Tibial artery (tissue), 4 donors: ENCODE measurements at regions not wholly inside any gene's neighbourhood (a gene's known extent, or its start where the extent isn't known, plus 50 kb on each side); places are given as distances from the start of the nearest gene placed in this dataset.

Source experiments
- DNase-seq, 2 donors: peaks; one replicate each; pipeline ENCODE4 v3.0.0-alpha.2; 2019
- H3K27ac ChIP-seq, 2 donors: fragments of 200-600 bp; sonication (generic) in 1 of 2; 1 replicate in 1 of 2; 2 replicates in 1 of 2; pipeline ENCODE4 v1.5.1; 2018 to 2019; ENCODE audit warnings: mild to moderate bottlenecking in 1 of 2
- H3K27me3 ChIP-seq, 2 donors: fragments of 200-600 bp; sonication (generic) in 1 of 2; one replicate each; pipeline versions ENCODE4 v1.5.1 to v1.6.0; 2016 to 2019
- H3K36me3 ChIP-seq, 3 donors: fragments of 200-600 bp; sonication (generic) in 2 of 3; one replicate each; pipeline ENCODE4 v1.5.1; 2016 to 2019; ENCODE audit warnings: mild to moderate bottlenecking in 2 of 3
- H3K4me1 ChIP-seq, 4 donors: fragments of 200-600 bp; sonication (generic) in 2 of 4; 1 replicate in 3 of 4; 2 replicates in 1 of 4; pipeline ENCODE4 v1.5.1; 2016 to 2019
- H3K4me3 ChIP-seq, 2 donors: fragments of 200-600 bp; sonication (generic) in 1 of 2; 1 replicate in 1 of 2; 2 replicates in 1 of 2; pipeline ENCODE4 v1.5.1; 2018 to 2019; ENCODE audit warnings: mild to moderate bottlenecking in 2 of 2
- H3K9me3 ChIP-seq, 3 donors: fragments of 200-600 bp; sonication (generic) in 1 of 3; one replicate each; pipeline ENCODE4 v1.5.1; 2016 to 2019
- CTCF ChIP-seq, 2 experiments: fragments of 200-600 bp in 1 of 2; fragments of 450-650 bp in 1 of 2; IDR thresholded peaks; one replicate each; pipeline ENCODE4 v1.5.1; 2017 to 2019; ENCODE audit warnings: antibody characterized with exemption in 2 of 2, mild to moderate bottlenecking in 1 of 2, moderate library complexity in 1 of 2
- intact Hi-C: fragments of 100-400 bp; cut with DNase I; formaldehyde crosslinking; loops from one replicate; pipeline ENCODE4 v1.15.0; 2023; ENCODE audit warnings: low total_unique reads

GRCh38 chr2:103451283-103451682, 689.5 kb downstream of the TMEM182 start:
- no peaks in the 10 kb centered on the region for H3K9me3 ChIP-seq
- no peak overlapping the region for H3K27ac ChIP-seq
- no peak for TF ChIP-seq CTCF (IDR thresholded peaks at IDR 0.05)
- DNase-seq, result no peak
- H3K36me3 ChIP-seq, result no peaks in the 10 kb centered on the region
- H3K4me3 ChIP-seq, result no peak overlapping the region
- H3K4me1 ChIP-seq, result no peaks in the 10 kb centered on the region
- intact Hi-C loops, result no loop called here
- H3K27me3 ChIP-seq, result no peaks in the 10 kb centered on the region

GRCh38 chr2:103459283-103459682, 697.5 kb downstream of the TMEM182 start:
- intact Hi-C loops, result no loop called here
- no peak for DNase-seq
- no peak for TF ChIP-seq CTCF (IDR thresholded peaks at IDR 0.05)
- Histone ChIP-seq H3K4me1 (no peaks in the 10 kb centered on the region), H3K27ac (no peak overlapping the region), H3K9me3 (no peaks in the 10 kb centered on the region), H3K4me3 (no peak overlapping the region), H3K36me3 (no peaks in the 10 kb centered on the region), H3K27me3 (no peaks in the 10 kb centered on the region)

GRCh38 chr2:103462101-103462500, 700.3 kb downstream of the TMEM182 start:
- Histone ChIP-seq H3K4me3 (no peak overlapping the region), H3K4me1 (no peaks in the 10 kb centered on the region), H3K27me3 (no peaks in the 10 kb centered on the region), H3K36me3 (no peaks in the 10 kb centered on the region), H3K9me3 (no peaks in the 10 kb centered on the region), H3K27ac (no peak overlapping the region)
- TF ChIP-seq CTCF (IDR thresholded peaks at IDR 0.05), result no peak
- intact Hi-C loops, result no loop called here
- DNase-seq, result no peak

- Histone ChIP-seq H3K4me1 (no peaks in the 10 kb centered on the region), H3K36me3 (no peaks in the 10 kb centered on the region), H3K27ac (no peak overlapping the region), H3K27me3 (no peaks in the 10 kb centered on the region), H3K9me3 (no peaks in the 10 kb centered on the region), H3K4me3 (no peak overlapping the region)
- no peak for TF ChIP-seq CTCF (IDR thresholded peaks at IDR 0.05)
- DNase-seq, result no peak
- intact Hi-C loops, result no loop called here
Observed at GRCh38 chr2:103462712-103463111, 700.9 kb downstream of the TMEM182 start.

GRCh38 chr2:103464831-103465230, 703.0 kb downstream of the TMEM182 start:
- no peaks in the 10 kb centered on the region for H3K9me3 ChIP-seq
- no peak overlapping the region for H3K27ac ChIP-seq
- intact Hi-C loops, result no loop called here
- H3K4me3 ChIP-seq, result no peak overlapping the region
- no peaks in the 10 kb centered on the region for H3K4me1 ChIP-seq
- no peak for TF ChIP-seq CTCF (IDR thresholded peaks at IDR 0.05)
- no peaks in the 10 kb centered on the region for H3K27me3 ChIP-seq
- no peaks in the 10 kb centered on the region for H3K36me3 ChIP-seq
- DNase-seq, result no peak

- Histone ChIP-seq H3K4me1 (no peaks in the 10 kb centered on the region), H3K9me3 (no peaks in the 10 kb centered on the region), H3K27me3 (no peaks in the 10 kb centered on the region), H3K36me3 (no peaks in the 10 kb centered on the region), H3K4me3 (no peak overlapping the region), H3K27ac (no peak overlapping the region)
- no peak for TF ChIP-seq CTCF (IDR thresholded peaks at IDR 0.05)
- intact Hi-C loops, result no loop called here
- no peak for DNase-seq
Observed at GRCh38 chr2:103469800-103470199, 708.0 kb downstream of the TMEM182 start.
